Natural killer cell (primary cell): ENCODE measurements at regions not wholly inside any gene's neighbourhood (a gene's known extent, or its start where the extent isn't known, plus 50 kb on each side); places are given as distances from the start of the nearest gene placed in this dataset.

Source experiments
- ATAC-seq, 3 donors: fragments of 150-1000 bp in 2 of 3; fragments of 200-7000 bp in 1 of 3; cut with Tn5 transposase; 1 replicate in 1 of 3; 2 replicates in 2 of 3; pipeline ENCODE4 v1.10.0; 2021; ENCODE audit warnings: mild to moderate bottlenecking in 2 of 3, moderate library complexity in 2 of 3
- DNase-seq, 2 donors: peaks; one replicate each; pipeline versions ENCODE4 v3.0.0 to v3.0.0-alpha.2; 2013 to 2021; ENCODE audit warnings: mixed read lengths in 1 of 2
- H3K27ac ChIP-seq: one replicate; pipeline ENCODE4 v1.5.1; 2013; ENCODE audit warnings: mild to moderate bottlenecking, low read length
- H3K27me3 ChIP-seq: one replicate; pipeline ENCODE4 v1.6.1; 2013; ENCODE audit warnings: low read length; ENCODE audit not compliant: control insufficient read depth, insufficient read depth
- H3K36me3 ChIP-seq: one replicate; pipeline ENCODE4 v1.6.1; 2013; ENCODE audit warnings: low read length; ENCODE audit not compliant: control insufficient read depth, insufficient read depth
- H3K4me1 ChIP-seq: one replicate; pipeline ENCODE4 v1.6.1; 2013; ENCODE audit warnings: low read length; ENCODE audit not compliant: control insufficient read depth, insufficient read depth
- H3K4me3 ChIP-seq: one replicate; pipeline ENCODE4 v1.5.1; 2013; ENCODE audit warnings: low read length
- H3K9me3 ChIP-seq: one replicate; pipeline ENCODE4 v1.6.1; 2013; ENCODE audit warnings: low read length; ENCODE audit not compliant: control insufficient read depth, insufficient read depth
- H3K27ac Mint-ChIP-seq, 2 donors: one replicate each; pipeline ENCODE4 v1.8.0; 2022; ENCODE audit warnings: mild to moderate bottlenecking in 2 of 2, mixed read lengths in 2 of 2, moderate library complexity in 1 of 2
- H3K27me3 Mint-ChIP-seq, 2 donors: one replicate each; pipeline ENCODE4 v1.8.0; 2022; ENCODE audit warnings: low read depth in 2 of 2, mixed read lengths in 2 of 2
- H3K36me3 Mint-ChIP-seq: one replicate; pipeline ENCODE4 v1.8.0; 2022; ENCODE audit warnings: mixed read lengths
- H3K4me1 Mint-ChIP-seq, 2 donors: one replicate each; pipeline ENCODE4 v1.8.0; 2022; ENCODE audit warnings: mixed read lengths in 2 of 2
- H3K4me3 Mint-ChIP-seq: one replicate; pipeline ENCODE4 v1.8.0; 2022; ENCODE audit warnings: mild to moderate bottlenecking, moderate library complexity, mixed read lengths
- H3K9me3 Mint-ChIP-seq, 2 donors: one replicate each; pipeline ENCODE4 v1.8.0; 2022; ENCODE audit warnings: mixed read lengths in 2 of 2
- CTCF ChIP-seq: fragments of 200-600 bp; IDR thresholded peaks from one replicate; pipeline ENCODE4 v1.8.0; 2022; ENCODE audit warnings: antibody characterized with exemption
- WGBS: methylation state at CpG from one replicate; pipeline ENCODE4 v1.1.7; 2013; ENCODE audit warnings: missing lambda C conversion rate; ENCODE audit not compliant: insufficient coverage; 5-methylcytosine and 5-hydroxymethylcytosine counted together
- intact Hi-C: fragments of 100-400 bp; cut with micrococcal nuclease; formaldehyde crosslinking; loops from one replicate; pipeline ENCODE4 v1.14.2; 2022

GRCh38 chr12:97148941-97149559 is 242.0 kb downstream of the NEDD1 start:
- DNase-seq (peak in 1 of 2 donors; percentile 54), ATAC-seq (peak; percentile 53 to 85 (median 66))
- no peaks in the 10 kb centered on the region for H3K9me3 Mint-ChIP-seq
- 65% methylated on average over 9 of the region's 9 CpGs for WGBS
- no peak overlapping the region for H3K4me3 Mint-ChIP-seq
- intact Hi-C loops = loop anchor here (1.0 kb wide), 1 partner anchor 1248 kb away; no protein-coding TSS in a partner anchor
- Histone ChIP-seq H3K4me3 (no peak overlapping the region), H3K27me3 (no peaks in the 10 kb centered on the region), H3K27ac (no peak overlapping the region), H3K9me3 (no peaks in the 10 kb centered on the region), H3K4me1 (no peaks in the 10 kb centered on the region), H3K36me3 (no peaks in the 10 kb centered on the region)
- peaks cover 4 to 15% of the 10 kb centered on the region in 2 donors for H3K27me3 Mint-ChIP-seq
- no peaks in the 10 kb centered on the region for H3K4me1 Mint-ChIP-seq
- peak; percentile 34 for TF ChIP-seq CTCF
- no peak overlapping the region for H3K27ac Mint-ChIP-seq
- no peaks in the 10 kb centered on the region for H3K36me3 Mint-ChIP-seq

- no peaks in the 10 kb centered on the region for H3K4me1 ChIP-seq
- no peaks in the 10 kb centered on the region for H3K4me1 Mint-ChIP-seq
- no peak overlapping the region for H3K27ac Mint-ChIP-seq
- no peak overlapping the region for H3K27ac ChIP-seq
- no peak overlapping the region for H3K4me3 Mint-ChIP-seq
- H3K36me3 Mint-ChIP-seq = no peaks in the 10 kb centered on the region
- DNase-seq (no peak), ATAC-seq (no peak)
- no peak overlapping the region for H3K4me3 ChIP-seq
- intact Hi-C loops = no loop called here
- H3K9me3 Mint-ChIP-seq = no peaks in the 10 kb centered on the region
- H3K27me3 Mint-ChIP-seq = peaks cover 0 to 5% of the 10 kb centered on the region in 2 donors
- TF ChIP-seq CTCF = no peak
- H3K9me3 ChIP-seq = no peaks in the 10 kb centered on the region
- H3K27me3 ChIP-seq = no peaks in the 10 kb centered on the region
- no peaks in the 10 kb centered on the region for H3K36me3 ChIP-seq
- WGBS = 88% methylated on average over 1 of the region's 1 CpG
Observed at GRCh38 chr12:97151481-97151880, 244.4 kb downstream of the NEDD1 start.

GRCh38 chr12:97159377-97159776 is 252.3 kb downstream of the NEDD1 start:
- Mint-ChIP-seq H3K27me3 (peaks cover 0 to 5% of the 10 kb centered on the region in 2 donors), H3K27ac (no peak overlapping the region), H3K9me3 (peaks cover 0 to 2% of the 10 kb centered on the region in 2 donors), H3K4me1 (no peaks in the 10 kb centered on the region), H3K36me3 (no peaks in the 10 kb centered on the region), H3K4me3 (no peak overlapping the region)
- no peak for TF ChIP-seq CTCF
- Histone ChIP-seq H3K4me1 (no peaks in the 10 kb centered on the region), H3K9me3 (no peaks in the 10 kb centered on the region), H3K27ac (no peak overlapping the region), H3K36me3 (no peaks in the 10 kb centered on the region), H3K4me3 (no peak overlapping the region), H3K27me3 (no peaks in the 10 kb centered on the region)
- no peak for ATAC-seq
- WGBS = 84% methylated on average over 5 of the region's 5 CpGs
- no peak for DNase-seq
- intact Hi-C loops = no loop called here

GRCh38 chr12:97160277-97160676 is 253.2 kb downstream of the NEDD1 start:
- Histone ChIP-seq H3K4me3 (no peak overlapping the region), H3K27me3 (no peaks in the 10 kb centered on the region), H3K27ac (no peak overlapping the region), H3K36me3 (no peaks in the 10 kb centered on the region), H3K4me1 (no peaks in the 10 kb centered on the region), H3K9me3 (no peaks in the 10 kb centered on the region)
- H3K9me3 Mint-ChIP-seq = peaks cover 0 to 2% of the 10 kb centered on the region in 2 donors
- H3K4me1 Mint-ChIP-seq = no peaks in the 10 kb centered on the region
- TF ChIP-seq CTCF = no peak
- no peaks in the 10 kb centered on the region for H3K36me3 Mint-ChIP-seq
- peaks cover 0 to 5% of the 10 kb centered on the region in 2 donors for H3K27me3 Mint-ChIP-seq
- ATAC-seq (peak in 1 of 3 donors; percentile 14), DNase-seq (no peak)
- intact Hi-C loops = no loop called here
- H3K27ac Mint-ChIP-seq = no peak overlapping the region
- WGBS = 80% methylated on average over 2 of the region's 2 CpGs
- no peak overlapping the region for H3K4me3 Mint-ChIP-seq
